HG03469 (cell line): ENCODE measurements at regions not wholly inside any gene's neighbourhood (a gene's known extent, or its start where the extent isn't known, plus 50 kb on each side); places are given as distances from the start of the nearest gene placed in this dataset.

Experiments used
- ATAC-seq: cut with Tn5 transposase; IDR thresholded peaks from one replicate; pipeline ENCODE4 v1.9.1; 2021; ENCODE audit warnings: mild to moderate bottlenecking, moderate library complexity, moderate number of reproducible peaks; ENCODE audit not compliant: unreplicated experiment

GRCh38 chr5:40010436-40010835 is 585.7 kb upstream of the DAB2 start:
- no peak for ATAC-seq

- ATAC-seq, result no peak
Observed at GRCh38 chr5:40006260-40006659, 581.5 kb upstream of the DAB2 start.

GRCh38 chr5:40001796-40002195 is 577.0 kb upstream of the DAB2 start:
- no peak for ATAC-seq

GRCh38 chr5:39998518-39998917 is 573.7 kb upstream of the DAB2 start:
- ATAC-seq, result no peak

GRCh38 chr5:39995990-39996389 is 571.2 kb upstream of the DAB2 start:
- ATAC-seq, result no peak

- ATAC-seq, result no peak
Observed at GRCh38 chr5:39992617-39993202, 567.9 kb upstream of the DAB2 start.

GRCh38 chr5:39986614-39987013 is 561.8 kb upstream of the DAB2 start:
- ATAC-seq, result no peak

- ATAC-seq, result no peak
Observed at GRCh38 chr5:39980056-39980455, 555.3 kb upstream of the DAB2 start.

- ATAC-seq, result no peak
Observed at GRCh38 chr5:39977066-39977655, 552.4 kb upstream of the DAB2 start.

GRCh38 chr5:39970117-39970798 is 545.5 kb upstream of the DAB2 start:
- ATAC-seq, result no peak

GRCh38 chr5:39968381-39968780 is 543.6 kb upstream of the DAB2 start:
- ATAC-seq, result no peak

GRCh38 chr5:39955156-39955555 is 530.4 kb upstream of the DAB2 start:
- ATAC-seq, result no peak

GRCh38 chr5:39951070-39951469 is 526.3 kb upstream of the DAB2 start:
- ATAC-seq, result no peak

- ATAC-seq, result peak; percentile 77
Observed at GRCh38 chr5:39948867-39949468, 524.2 kb upstream of the DAB2 start.

GRCh38 chr5:39948341-39948740 is 523.6 kb upstream of the DAB2 start:
- no peak for ATAC-seq

- ATAC-seq, result no peak
Observed at GRCh38 chr5:39947657-39948056, 522.9 kb upstream of the DAB2 start.

- no peak for ATAC-seq
Observed at GRCh38 chr5:39946356-39947045, 521.7 kb upstream of the DAB2 start.

GRCh38 chr5:39945870-39946269 is 521.1 kb upstream of the DAB2 start:
- ATAC-seq, result no peak

GRCh38 chr5:39943811-39944210 is 519.0 kb upstream of the DAB2 start:
- no peak for ATAC-seq

GRCh38 chr5:39942606-39943005 is 517.8 kb upstream of the DAB2 start:
- ATAC-seq, result no peak

- no peak for ATAC-seq
Observed at GRCh38 chr5:39941416-39941815, 516.6 kb upstream of the DAB2 start.
